Omental fat pad (tissue), 3 donors: ENCODE measurements at regions not wholly inside any gene's neighbourhood (a gene's known extent, or its start where the extent isn't known, plus 50 kb on each side); places are given as distances from the start of the nearest gene placed in this dataset.
A peak's percentile ranks its signal among the peaks of the same experiment; 100 is the strongest.
"Not testable (repeated sequence)": the region's sequence is repeated elsewhere in the genome, so short reads cannot be mapped to it uniquely, and the experiment has no call there.

Experiments
- ATAC-seq: fragments of 150-250 bp; one replicate; pipeline ENCODE4 v1.9.1; 2016; ENCODE audit warnings: mild to moderate bottlenecking, moderate library complexity; ENCODE audit not compliant: low FRiP score
- DNase-seq: peaks from one replicate; pipeline ENCODE4 v3.0.0-alpha.2; 2019; ENCODE audit warnings: low spot score
- CTCF ChIP-seq, 3 donors: fragments of 450-650 bp; IDR thresholded peaks; one replicate each; pipeline ENCODE4 v1.5.1; 2016 to 2017; ENCODE audit warnings: antibody characterized with exemption in 3 of 3, mild to moderate bottlenecking in 3 of 3, moderate library complexity in 2 of 3

DNA sequence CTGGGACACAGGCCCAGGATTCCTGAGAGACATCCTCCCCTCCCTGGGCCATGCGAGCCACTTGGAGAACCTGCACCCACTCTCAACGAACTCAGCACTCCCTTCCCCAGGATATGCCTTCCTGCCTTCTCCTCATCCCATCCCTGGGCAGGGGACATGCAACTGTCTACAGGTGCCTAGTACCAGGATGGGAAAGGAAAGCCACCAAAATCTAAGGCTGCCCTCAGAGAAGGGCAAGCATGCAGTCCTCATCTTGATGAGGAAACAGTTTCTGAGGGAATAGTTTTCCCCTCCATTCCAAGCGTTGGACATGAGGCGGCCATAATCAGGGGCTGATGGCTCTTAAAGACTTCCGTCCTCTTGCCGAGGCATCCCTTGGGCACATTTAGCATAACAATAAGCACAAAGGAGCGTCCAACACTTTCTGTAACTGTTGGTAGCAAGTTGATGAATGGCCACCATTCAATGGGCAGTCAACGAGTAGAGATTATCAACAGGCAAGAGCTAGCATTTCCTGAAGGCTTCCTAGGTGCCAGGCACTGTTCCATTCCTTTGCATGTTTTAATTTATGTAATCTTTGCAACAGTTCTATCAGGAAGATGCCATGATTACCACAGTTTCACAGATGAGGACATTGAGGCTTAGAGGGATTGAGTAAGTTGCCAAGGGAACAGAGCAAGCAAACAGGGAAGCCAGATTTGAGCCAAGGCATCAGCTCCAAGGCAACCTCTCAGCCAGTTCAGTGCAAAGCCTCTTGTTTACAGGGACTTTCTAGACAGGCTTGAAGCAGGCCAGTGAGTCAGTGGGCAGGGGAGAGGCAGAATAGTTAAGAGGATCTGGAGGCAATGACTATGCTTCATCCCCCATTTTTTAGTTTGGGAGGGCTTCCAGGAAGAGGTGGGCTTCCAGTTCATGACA, 105.1 kb downstream of the SINHCAF start:
- peak; percentile 24 for ATAC-seq

GRCh38 chr12:31221551-31221945, 104.4 kb downstream of the SINHCAF start:
- no peak for TF ChIP-seq CTCF (IDR thresholded peaks at IDR 0.05)
- ATAC-seq (no peak), DNase-seq (no peak)

More for the DNA sequence above, 105.1 kb downstream of the SINHCAF start:
- DNase-seq = no peak
- no peak for TF ChIP-seq CTCF (IDR thresholded peaks at IDR 0.05)

GRCh38 chr12:31222620-31223222, 103.2 kb downstream of the SINHCAF start:
- TF ChIP-seq CTCF (IDR thresholded peaks at IDR 0.05) = no peak
- no peak for DNase-seq
- no peak for ATAC-seq

DNA sequence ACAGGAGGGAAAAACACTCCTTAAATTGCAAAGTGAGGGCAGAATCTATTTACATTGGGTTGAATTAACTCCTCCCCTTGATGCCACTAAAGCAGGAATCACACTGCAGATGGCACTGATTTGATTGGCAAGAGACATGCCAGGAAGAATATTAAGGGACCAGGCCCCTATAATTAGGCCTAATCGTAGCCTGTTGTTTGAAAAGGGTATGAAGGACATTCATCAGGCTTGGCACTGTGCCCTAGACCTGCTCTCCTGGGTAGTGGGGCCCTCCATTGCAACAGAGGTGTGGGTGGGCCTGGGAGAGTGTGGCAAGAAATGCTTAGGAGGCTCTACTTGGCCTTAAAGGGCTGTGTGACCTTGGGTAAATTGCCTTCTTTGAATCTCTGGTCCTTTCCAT, 102.3 kb downstream of the SINHCAF start:
- not testable (repeated sequence) for DNase-seq, ATAC-seq

DNA sequence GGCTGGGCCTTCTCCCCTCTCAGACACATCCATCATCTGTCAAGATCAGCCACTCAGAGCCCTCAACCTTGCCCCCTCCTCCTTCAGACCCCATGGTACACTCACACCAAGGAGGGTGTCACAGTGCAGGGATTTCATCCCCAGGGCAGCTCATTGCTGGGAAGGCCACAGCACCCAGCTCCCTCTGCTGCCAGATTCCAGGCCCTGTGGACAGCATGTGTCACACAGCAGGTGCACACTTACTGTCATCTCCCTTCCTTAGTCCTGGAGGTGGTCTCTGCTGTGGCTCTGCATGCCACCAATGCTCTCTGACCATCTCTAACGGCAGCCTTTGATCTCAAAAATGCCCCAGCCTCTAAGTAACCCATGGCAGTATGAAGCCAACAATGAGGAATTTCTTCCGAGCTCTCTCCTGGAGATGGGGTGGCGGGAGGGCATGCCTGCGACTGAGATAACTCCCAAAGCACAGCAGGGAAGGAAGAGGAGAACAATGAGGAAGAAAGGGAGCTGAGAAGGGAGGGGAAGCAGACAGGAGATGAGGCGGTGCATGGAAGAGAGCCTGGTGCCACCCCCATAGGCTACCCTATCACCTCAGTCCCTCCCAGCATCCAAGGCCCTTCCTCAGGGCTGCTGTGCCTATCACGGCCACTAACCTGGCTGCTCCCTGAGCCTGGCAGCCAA, 101.0 kb downstream of the SINHCAF start:
- TF ChIP-seq CTCF (IDR thresholded peaks at IDR 0.05) = no peak
- no peak for DNase-seq
- ATAC-seq = no peak

DNA sequence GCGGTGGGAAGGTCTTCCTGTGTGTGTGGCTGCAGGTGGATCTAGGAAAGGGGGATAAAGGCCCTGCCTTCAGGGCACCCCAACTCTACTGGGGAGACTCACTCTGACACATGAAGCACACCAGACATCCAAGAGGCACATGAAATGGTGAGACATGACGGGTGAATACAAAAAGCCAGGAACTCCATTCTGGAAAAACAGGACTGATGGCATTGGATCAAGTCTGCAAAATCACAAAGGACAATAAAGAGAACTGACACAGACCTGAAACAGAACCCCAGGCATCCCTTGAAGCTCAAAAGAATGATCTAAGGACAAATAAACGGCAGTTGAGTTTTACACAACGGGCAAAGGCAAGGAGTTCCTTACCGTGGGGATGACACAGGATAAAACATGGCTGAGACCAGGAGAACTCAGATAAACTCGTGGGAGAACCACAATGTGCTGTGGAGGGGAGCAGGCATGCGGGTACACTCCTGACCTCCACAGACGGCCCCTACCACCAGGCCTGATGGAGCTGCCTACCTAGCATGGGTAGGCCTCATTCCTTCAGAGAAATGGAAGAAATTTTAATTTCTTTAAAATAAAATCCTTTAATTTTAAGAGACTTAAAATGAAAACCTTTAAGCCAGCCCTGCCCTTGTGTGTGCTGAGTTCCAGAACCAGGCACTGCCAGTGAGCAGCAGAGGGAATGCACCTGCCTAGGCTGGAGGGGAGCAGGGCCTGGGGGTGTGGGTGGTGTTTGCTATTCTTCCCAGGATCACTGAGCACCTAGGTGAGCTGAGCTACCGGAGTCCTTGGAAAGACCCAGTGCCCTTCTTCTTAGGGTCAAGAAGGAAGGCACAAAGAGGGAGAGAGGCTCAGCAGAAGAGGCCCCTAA, 100.1 kb downstream of the SINHCAF start:
- TF ChIP-seq CTCF (IDR thresholded peaks at IDR 0.05) = no peak
- DNase-seq (no peak), ATAC-seq (no peak)
